Motor neuron (in vitro differentiated cells): ENCODE measurements at regions not wholly inside any gene's neighbourhood (a gene's known extent, or its start where the extent isn't known, plus 50 kb on each side); places are given as distances from the start of the nearest gene placed in this dataset.
"Not testable (repeated sequence)": the region's sequence is repeated elsewhere in the genome, so short reads cannot be mapped to it uniquely, and the experiment has no call there.

Experiments
- ATAC-seq, 8 experiments: fragments of 200-7000 bp; cut with Tn5 transposase; replicated peaks in 6 of 8; 2 replicates each; pipeline ENCODE4 v1.8.0; 2021; ENCODE audit warnings: mild to moderate bottlenecking in 8 of 8, moderate library complexity in 8 of 8
- H3K27ac ChIP-seq, 2 donors: fragments of 250-450 bp; sonication (Bioruptor Pico); 2 replicates each; pipeline ENCODE4 v1.9.0; 2021; ENCODE audit warnings: antibody characterized with exemption in 2 of 2, mild to moderate bottlenecking in 2 of 2, moderate library complexity in 1 of 2
- H3K4me1 ChIP-seq, 2 donors: fragments of 250-450 bp; sonication (Bioruptor Pico); replicated peaks in 1 of 2; 2 replicates each; pipeline ENCODE4 v1.6.1; 2021; ENCODE audit warnings: antibody characterized with exemption in 2 of 2, mild to moderate bottlenecking in 2 of 2, moderate library complexity in 1 of 2
- H3K4me3 ChIP-seq, 5 donors: fragments of 250-450 bp; sonication (Bioruptor Pico); 2 replicates each; pipeline ENCODE4 v1.9.0; 2021; ENCODE audit warnings: antibody characterized with exemption in 5 of 5, mild to moderate bottlenecking in 5 of 5, moderate library complexity in 4 of 5
- WGBS, 10 experiments: fragments of 450-650 bp; shearing (Covaris generic); methylation state at CpG; one replicate each; pipeline ENCODE4 v1.0.0; 2022; 5-methylcytosine and 5-hydroxymethylcytosine counted together
- in situ Hi-C, 9 experiments: fragments of 400-800 bp; cut with MboI; loops; one replicate each; pipeline ENCODE4 v1.15.0; 2021; ENCODE audit warnings: low sequenced_read_pairs in 9 of 9, low pct_unique_long_range_greater_than_20kb in 2 of 9; ENCODE audit not compliant: unreplicated experiment in 9 of 9

GRCh38 chr14:56046996-56047395, 71.2 kb upstream of the PELI2 start:
- WGBS, 10 experiments, result 0 to 100% (median 78%) methylated on average over 1 of the region's 1 CpG; no CpG with 5 or more reads in 1 of the 10 experiments
- H3K27ac ChIP-seq, result no peak overlapping the region
- H3K4me1 ChIP-seq, result no peaks in the 10 kb centered on the region
- no peak overlapping the region for H3K4me3 ChIP-seq
- no peak for ATAC-seq
- in situ Hi-C loops, result no loop called here

GRCh38 chr14:56049536-56049935, 68.7 kb upstream of the PELI2 start:
- H3K4me3 ChIP-seq, result no peak overlapping the region
- in situ Hi-C loops, result no loop called here
- no peaks in the 10 kb centered on the region for H3K4me1 ChIP-seq
- no peak for ATAC-seq
- H3K27ac ChIP-seq, result no peak overlapping the region
- WGBS, 10 experiments, result 100% methylated on average over 1 of the region's 1 CpG; no CpG with 5 or more reads in 8 of the 10 experiments

- H3K4me1 ChIP-seq, result peaks cover 30 to 34% of the 10 kb centered on the region in 2 donors
- in situ Hi-C loops, result no loop called here
- H3K4me3 ChIP-seq, result no peak overlapping the region
- no peak for ATAC-seq
- WGBS, 10 experiments, result 50 to 94% (median 80%) methylated on average over 1 to 4 of the region's 4 CpGs; no CpG with 5 or more reads in 1 of the 10 experiments
- H3K27ac ChIP-seq, result no peak overlapping the region
These were observed 62.7 kb upstream of the PELI2 start for GRCh38 chr14:56055511-56055910.

GRCh38 chr14:56056031-56056430, 62.2 kb upstream of the PELI2 start:
- in situ Hi-C loops, result no loop called here
- peaks cover 30 to 34% of the 10 kb centered on the region in 2 donors for H3K4me1 ChIP-seq

GRCh38 chr14:56057071-56057741, 61.0 kb upstream of the PELI2 start:
- peaks cover 30 to 34% of the 10 kb centered on the region in 2 donors for H3K4me1 ChIP-seq
- no peak overlapping the region for H3K4me3 ChIP-seq
- H3K27ac ChIP-seq, result peak overlapping the region; percentile 5 to 7
- ATAC-seq, result peak in 5 of 8 experiments; percentile 91 to 95 (median 94)
- WGBS, 10 experiments, result 13 to 80% (median 52%) methylated on average over 1 to 4 of the region's 5 CpGs; no CpG with 5 or more reads in 2 of the 10 experiments
- in situ Hi-C loops, result no loop called here

More at GRCh38 chr14:56056031-56056430, 62.2 kb upstream of the PELI2 start:
- ATAC-seq, result no peak
- no peak overlapping the region for H3K27ac ChIP-seq
- 40 to 100% methylated on average over 1 of the region's 2 CpGs; no CpG with 5 or more reads in 8 of the 10 experiments for WGBS, 10 experiments
- H3K4me3 ChIP-seq, result no peak overlapping the region

GRCh38 chr14:56057767-56058166, 60.4 kb upstream of the PELI2 start:
- H3K27ac ChIP-seq, result peak overlapping the region in 1 of 2 donors; percentile 5
- ATAC-seq, result no peak
- WGBS, 10 experiments, result 14 to 80% (median 60%) methylated on average over 1 to 2 of the region's 5 CpGs; no CpG with 5 or more reads in 4 of the 10 experiments
- peaks cover 30 to 34% of the 10 kb centered on the region in 2 donors for H3K4me1 ChIP-seq
- H3K4me3 ChIP-seq, result no peak overlapping the region
- in situ Hi-C loops, result no loop called here

- in situ Hi-C loops, result no loop called here
- WGBS, 10 experiments, result 24 to 86% (median 66%) methylated on average over 1 to 4 of the region's 4 CpGs; no CpG with 5 or more reads in 3 of the 10 experiments
- Histone ChIP-seq H3K4me1 (peaks cover 30 to 34% of the 10 kb centered on the region in 2 donors), H3K4me3 (no peak overlapping the region), H3K27ac (no peak overlapping the region)
- no peak for ATAC-seq
These were observed 59.2 kb upstream of the PELI2 start for GRCh38 chr14:56059054-56059453.

GRCh38 chr14:56061051-56061450, 57.2 kb upstream of the PELI2 start:
- Histone ChIP-seq H3K4me3 (no peak overlapping the region), H3K27ac (no peak overlapping the region), H3K4me1 (peaks cover 21 to 30% of the 10 kb centered on the region in 2 donors)
- ATAC-seq, result no peak
- 26 to 94% (median 75%) methylated on average over 2 to 4 of the region's 4 CpGs for WGBS, 10 experiments
- in situ Hi-C loops, result no loop called here

- in situ Hi-C loops, result no loop called here
- ATAC-seq, result no peak
- Histone ChIP-seq H3K4me3 (no peak overlapping the region), H3K27ac (no peak overlapping the region), H3K4me1 (peaks cover 7 to 13% of the 10 kb centered on the region in 2 donors)
- WGBS, 10 experiments, result 40 to 100% (median 67%) methylated on average over 1 to 3 of the region's 4 CpGs; no CpG with 5 or more reads in 3 of the 10 experiments
These were observed 55.1 kb upstream of the PELI2 start for GRCh38 chr14:56063131-56063530.

GRCh38 chr14:56064513-56064912, 53.7 kb upstream of the PELI2 start:
- no peak for ATAC-seq
- in situ Hi-C loops, result no loop called here
- WGBS, 10 experiments, result 33 to 100% (median 75%) methylated on average over 1 to 3 of the region's 5 CpGs; no CpG with 5 or more reads in 3 of the 10 experiments
- peaks cover 0 to 3% of the 10 kb centered on the region in 2 donors for H3K4me1 ChIP-seq
- no peak overlapping the region for H3K4me3 ChIP-seq
- H3K27ac ChIP-seq, result no peak overlapping the region

- H3K4me1 ChIP-seq, H3K27ac ChIP-seq, in situ Hi-C loops, H3K4me3 ChIP-seq: not testable (repeated sequence)
- ATAC-seq, result peak in 2 of 8 experiments; percentile 40 to 91
- WGBS, 10 experiments, result 20 to 91% (median 80%) methylated on average over 2 to 4 of the region's 4 CpGs; no CpG with 5 or more reads in 5 of the 10 experiments
These were observed 53.0 kb upstream of the PELI2 start for GRCh38 chr14:56065199-56065598.

GRCh38 chr14:56065621-56066290, 52.5 kb upstream of the PELI2 start:
- peak in 2 of 8 experiments; percentile 43 to 86 for ATAC-seq
- in situ Hi-C loops, result no loop called here
- H3K27ac ChIP-seq, result no peak overlapping the region
- 66 to 100% (median 82%) methylated on average over 1 to 5 of the region's 5 CpGs for WGBS, 10 experiments
- H3K4me3 ChIP-seq, result no peak overlapping the region
- H3K4me1 ChIP-seq, result no peaks in the 10 kb centered on the region
